ENCODE measurements at regions not wholly inside any gene's neighbourhood (a gene's known extent, or its start where the extent isn't known, plus 50 kb on each side); places are given as distances from the start of the nearest gene placed in this dataset.

DNA sequence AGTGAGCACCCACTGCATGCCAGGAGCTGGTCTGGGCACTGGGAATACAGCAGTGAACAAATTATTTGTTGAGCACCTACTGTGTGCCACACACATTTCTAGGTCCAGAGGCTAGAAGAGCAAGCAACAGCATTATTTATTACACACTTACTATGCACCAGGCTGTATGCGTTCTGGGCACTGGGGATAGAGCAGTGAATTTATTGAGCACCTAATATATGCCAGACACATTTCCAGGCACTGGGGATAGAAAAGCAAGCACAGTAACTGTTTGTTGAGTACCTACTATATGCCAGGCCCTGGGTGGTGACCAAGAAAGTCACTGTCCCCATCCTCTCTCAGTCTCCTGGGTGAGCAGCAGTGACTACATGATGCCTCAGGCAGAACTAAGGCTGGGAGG, 107.5 kb upstream of the NCOR2 start:
- DNase-seq (ENCODE audit: low spot score), result no peak

DNA sequence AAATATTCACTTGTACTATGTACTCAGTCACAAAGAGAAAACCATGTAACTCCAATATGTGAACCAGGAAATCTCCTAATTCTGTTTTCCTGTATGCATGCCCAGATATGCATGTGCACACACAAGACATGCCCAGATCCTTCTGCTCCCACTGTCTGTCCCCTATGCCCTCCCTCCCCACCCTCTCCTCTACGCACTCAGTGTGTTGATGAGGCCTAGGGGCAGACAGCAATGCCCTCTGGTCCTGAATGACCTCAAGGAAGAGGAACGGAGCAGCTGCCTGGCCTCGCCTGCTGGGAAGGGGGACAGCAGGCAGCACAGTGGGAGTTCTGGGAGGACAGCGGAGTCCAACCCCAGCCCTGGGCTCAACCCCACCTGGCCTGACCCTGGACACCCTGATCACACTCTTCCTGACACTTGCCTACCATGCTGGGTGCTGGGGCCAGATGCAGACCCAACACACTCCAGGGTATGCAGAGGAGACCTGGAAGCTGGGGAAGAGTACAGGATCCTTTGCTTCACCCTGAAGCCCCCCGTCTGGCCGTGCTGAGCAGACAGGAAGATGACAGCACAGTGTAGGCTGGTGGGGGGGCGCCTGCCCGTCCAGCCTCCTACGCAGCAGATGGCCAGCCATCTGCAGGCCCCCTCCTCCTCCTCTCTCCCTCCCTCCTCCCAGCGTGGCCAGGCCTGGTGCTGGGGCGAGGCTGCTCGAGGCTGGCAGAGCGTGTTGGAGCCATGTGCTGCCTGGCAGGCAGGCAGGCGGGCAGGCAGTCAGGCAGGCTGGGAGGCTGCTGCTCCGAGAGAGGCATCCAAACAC, 106.6 kb upstream of the NCOR2 start:
- DNase-seq (ENCODE audit: low spot score), result no peak

DNA sequence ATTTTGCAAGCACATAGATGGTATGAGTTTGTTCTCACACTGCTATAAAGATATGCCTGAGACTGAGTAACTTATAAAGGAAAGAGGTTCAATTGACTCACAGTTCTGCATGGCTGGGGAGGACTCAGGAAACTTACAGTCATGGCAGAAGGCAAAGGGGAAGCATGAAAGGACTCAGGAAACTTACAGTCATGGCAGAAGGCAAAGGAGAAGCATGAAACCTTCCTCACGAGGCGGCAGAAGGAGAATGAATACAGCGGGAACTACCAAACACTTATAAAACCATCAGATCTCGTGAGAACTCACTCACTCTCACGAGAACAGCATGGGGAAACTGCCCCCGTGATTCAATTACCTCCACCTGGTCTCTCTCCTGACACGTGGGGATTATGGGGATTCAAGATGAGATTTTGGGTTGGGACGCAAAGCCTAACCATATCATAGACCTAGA, 101.9 kb upstream of the NCOR2 start:
- peak; percentile 63 for DNase-seq (ENCODE audit: low spot score)

DNA sequence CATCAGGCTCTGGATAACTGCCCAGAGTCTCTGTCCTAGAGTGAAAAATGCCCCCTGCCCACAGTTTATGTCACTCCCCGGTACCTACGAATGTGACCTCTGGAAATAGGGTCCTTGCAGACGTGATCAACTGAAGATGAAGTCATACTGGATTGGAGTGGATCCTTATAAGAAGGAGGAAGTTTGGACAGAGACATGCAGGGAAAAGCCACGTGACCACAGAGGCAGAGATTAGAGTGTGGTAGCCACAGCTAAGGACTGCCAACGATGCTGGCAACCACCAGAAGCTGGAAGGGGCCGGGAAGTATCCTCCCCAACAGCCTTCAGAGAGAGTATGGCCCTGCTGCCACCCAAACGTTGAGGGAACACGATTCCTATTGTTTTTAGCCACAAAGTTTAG, 101.2 kb upstream of the NCOR2 start:
- no peak for DNase-seq (ENCODE audit: low spot score)

DNA sequence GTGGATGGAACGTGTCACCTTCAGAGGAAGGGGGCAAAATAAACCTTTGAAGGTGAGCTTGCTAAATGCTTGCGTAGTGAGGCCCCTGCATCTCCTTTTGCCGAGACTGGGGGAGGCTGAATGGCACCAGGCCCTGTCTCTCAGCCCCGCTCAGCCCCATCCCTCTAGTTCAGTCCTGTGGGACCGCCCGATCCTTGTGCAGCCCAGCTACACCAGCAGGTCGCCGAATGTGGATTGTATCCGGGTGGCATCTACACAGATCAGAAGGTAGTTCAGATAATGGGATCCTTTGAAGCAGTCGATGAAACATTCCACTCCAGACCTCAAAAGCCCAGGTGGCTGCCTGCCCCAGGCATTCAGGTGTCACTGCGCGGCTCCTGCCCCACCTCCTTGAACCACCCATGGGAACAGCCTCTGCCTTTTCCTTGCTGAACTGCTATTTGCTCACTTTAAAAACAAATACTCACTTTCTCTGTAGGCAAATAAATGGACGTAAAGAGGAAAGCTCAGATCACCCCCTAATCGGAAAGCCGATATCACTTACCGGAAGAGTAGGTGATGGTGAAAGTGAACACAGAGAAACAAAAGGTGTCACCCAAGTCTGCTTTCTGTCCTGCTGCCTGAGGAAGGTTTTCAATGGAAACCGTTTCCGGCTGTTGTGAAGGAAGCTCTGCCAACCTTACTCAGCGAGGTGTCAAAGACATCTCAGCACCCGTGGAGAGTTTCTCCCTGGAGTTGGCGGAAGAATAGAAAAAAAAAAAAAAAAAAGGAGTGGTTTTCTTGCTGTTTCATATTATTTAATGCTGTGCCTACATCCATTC, 100.3 kb upstream of the NCOR2 start:
- no peak for DNase-seq (ENCODE audit: low spot score)

DNA sequence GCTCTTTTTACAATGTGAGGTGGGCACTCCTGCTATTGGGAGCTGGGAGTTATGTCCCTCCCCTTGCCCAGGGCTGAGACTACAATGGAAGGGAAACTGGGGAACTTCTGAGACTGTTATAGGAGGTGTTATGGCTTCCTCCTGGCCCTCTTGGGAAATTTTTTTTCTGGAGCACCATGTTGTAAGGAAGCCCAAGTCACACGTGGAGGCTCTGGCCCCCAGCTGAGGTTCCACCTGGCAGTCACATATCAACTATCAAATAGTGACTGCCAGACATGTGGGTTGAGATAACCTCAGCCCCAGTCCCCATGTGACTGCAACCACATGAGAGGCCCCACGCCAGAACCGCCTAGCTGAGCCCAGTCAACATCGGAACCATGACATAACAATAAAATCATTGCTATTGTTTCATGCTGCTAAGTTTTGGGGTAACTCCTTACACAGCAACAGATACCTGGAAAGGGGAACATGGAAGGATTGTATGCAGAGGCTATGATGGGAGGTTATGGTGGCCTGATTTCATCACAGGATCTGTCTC, 99.4 kb upstream of the NCOR2 start:
- no peak for DNase-seq (ENCODE audit: low spot score)

DNA sequence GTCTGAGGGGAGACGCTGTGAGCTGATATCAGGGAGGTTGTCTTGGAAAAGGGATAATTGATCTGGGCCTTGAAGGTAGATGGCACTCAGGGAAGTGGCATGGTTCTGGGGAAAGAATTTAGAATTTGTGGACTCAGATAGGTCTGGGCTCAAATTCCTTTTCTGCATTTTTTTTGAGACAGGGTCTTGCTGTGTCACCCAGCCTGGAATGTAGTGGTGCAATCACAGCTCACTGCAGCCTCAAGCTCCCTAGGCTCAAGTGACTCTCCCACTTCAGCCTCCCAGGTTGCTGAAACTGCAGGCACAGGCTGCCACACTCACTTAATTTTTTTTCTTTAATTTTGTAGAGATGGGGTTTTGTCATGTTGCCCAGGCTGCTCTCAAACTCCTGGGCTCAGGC, 98.1 kb upstream of the NCOR2 start:
- no peak for DNase-seq (ENCODE audit: low spot score)

DNA sequence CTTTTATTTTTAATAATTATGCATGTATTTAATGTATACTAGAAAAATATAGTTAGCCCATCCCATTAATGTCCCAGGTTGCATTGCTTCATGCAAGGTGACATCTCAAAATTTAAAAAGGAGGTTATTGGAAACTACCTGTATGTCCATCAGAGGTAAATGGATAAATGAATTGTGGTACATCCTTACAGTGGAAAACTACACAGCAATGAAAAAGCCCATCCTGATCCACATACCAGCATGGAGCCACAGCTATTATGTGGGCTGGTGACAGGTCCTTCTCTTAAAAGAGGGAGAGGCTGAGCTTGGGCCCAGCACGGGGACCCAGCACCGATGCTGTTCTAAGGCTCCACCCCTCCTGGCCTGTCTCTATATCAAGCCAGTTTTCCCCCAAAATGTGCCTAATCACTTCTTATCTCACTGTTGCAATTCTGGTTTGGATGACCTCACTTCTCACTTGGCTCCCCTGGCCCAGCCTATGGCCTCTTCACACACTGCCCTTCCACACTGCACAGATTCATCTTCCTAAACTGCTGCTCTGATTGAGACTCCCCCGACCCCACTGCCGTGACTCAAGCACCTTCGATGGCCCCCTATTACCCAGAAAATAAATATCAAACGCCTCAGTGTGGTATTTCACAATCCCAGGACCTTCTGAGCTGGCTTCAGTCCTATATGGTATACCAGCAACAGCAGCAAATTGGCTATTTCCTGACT, 97.1 kb upstream of the NCOR2 start:
- no peak for DNase-seq (ENCODE audit: low spot score)

DNA sequence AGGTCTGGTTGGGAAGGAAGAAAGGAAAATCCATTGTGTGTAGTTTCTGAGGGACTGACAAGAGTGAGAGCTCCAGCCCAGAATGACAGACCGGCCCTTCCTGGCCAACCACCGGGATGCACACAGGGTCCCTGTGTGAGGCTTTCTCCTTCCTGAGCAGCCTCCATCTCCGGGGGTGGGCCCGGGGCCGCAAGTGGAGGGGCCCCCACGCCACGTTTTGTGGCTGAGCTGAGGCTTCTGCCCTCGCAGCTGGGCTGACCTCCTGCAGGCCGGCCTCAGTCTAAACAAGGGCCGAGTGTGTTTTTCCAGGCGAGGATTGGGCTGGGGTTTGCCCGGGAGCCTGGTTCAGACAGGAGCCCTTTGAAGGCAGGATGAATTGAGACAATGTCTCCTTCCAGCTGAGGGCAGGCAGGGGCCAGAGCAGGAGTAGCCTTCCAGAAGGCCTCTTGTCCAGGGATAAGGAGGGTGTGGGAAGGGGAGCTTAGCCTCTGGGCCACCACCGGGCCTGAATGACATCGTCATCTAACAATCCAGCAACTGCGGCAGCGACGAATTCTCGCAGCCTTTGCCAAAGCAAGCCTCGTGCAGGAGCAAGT, 96.5 kb upstream of the NCOR2 start:
- DNase-seq (ENCODE audit: low spot score), result no peak

DNA sequence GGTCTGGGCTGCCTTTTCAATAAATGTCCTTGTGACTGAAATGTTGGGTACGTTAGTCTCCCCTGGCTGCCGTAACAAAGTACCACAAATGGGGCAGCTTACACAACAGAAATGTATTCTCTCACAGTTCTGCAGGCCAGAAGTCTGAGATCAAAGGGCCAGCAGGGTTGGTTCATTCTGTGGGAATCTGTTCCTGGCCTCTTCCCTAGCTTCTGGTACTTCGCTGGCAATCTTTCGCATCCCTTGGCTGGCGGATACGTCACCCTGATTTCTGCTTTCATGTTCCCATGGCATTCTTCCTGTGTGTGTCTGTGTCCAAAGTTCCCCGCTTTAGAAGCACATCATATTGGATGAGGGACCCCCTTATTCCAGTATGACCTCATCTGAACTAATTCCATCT, 95.8 kb upstream of the NCOR2 start:
- DNase-seq (ENCODE audit: low spot score), result no peak

DNA sequence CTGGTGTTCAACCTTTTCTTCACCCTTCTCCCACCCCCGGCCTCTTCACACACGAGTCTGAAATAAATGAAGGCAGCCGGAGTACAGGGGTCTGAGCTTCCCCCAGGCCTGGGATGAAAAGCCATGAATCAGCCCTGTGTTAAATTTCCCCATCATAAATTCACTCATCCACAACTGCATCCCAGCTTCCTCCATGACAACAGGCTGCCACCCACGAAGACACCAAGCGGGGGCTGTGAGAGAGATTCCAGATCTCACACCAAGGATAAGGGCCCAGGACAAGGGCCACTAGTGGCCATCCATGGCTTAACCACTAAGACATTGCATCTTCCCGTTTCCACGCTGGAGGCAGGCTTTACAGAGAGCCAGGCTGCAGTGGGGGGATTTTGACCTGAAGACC, 93.9 kb upstream of the NCOR2 start:
- no peak for DNase-seq (ENCODE audit: low spot score)

DNA sequence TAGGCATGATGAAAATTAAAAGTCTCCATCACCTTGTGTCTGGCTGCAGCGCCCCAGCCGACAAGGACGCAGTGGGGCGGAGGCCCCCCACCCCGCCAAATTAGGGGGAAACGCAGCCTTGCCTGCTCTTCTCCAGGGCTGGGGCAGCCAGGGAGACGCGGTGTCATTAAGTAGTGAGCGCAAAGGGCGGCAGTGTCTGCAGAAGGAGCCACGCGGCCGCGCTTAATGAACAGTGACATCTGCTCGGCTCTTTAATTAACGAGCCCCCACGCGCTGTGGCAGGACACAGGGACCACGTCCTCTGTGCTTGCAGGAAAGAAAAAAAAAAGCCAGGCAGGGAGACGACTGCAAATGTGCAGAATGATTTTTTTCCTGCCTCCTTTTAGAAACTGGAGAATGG, 93.4 kb upstream of the NCOR2 start:
- no peak for DNase-seq (ENCODE audit: low spot score)

DNA sequence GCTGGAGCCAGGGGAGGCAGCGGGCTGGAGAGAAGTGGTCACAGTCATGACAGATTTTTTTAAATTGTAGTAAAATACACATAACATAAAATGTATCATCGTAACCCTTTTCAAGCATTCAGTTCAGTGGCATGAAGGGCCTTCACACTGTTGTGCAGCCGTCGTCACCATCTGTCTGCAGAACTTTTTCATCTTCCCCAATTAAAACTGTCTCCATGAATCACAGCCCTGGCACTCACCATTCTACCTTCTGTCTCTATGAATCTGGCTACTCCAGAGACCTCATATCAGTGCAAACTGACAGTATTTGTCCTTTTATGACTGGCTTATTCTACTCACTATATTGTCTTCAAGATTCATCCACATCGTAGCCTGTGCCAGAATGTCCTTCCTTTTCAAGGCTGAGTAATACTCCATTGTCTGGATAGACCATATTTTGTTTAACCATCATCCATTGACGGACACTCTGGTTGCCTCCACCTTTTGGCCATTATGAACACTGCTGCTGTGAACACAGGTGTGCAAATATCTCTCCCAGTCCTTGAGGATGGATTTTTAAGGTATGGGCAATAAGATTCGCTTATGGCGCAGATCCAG, 91.5 kb upstream of the NCOR2 start:
- DNase-seq (ENCODE audit: low spot score), result no peak

DNA sequence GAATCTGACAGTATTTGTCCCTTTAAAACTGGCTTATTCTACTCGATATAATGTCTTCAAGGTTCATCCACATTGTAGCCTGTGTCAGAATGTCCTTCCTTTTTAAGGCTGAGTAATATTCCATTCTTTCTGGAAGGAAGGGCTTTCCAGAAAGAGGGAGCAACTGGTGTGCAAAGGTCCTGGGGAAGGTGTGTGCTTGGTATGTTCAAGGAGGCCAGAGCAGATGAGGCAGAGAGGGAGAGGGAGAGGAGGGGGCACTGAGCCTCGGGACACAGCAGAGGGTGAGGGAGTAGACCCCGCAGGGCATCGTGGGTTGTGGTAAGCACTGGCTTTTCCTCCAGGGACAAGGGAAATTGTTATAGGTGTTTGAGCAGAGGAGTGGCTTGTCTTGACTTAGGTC, 90.9 kb upstream of the NCOR2 start:
- no peak for DNase-seq (ENCODE audit: low spot score)

DNA sequence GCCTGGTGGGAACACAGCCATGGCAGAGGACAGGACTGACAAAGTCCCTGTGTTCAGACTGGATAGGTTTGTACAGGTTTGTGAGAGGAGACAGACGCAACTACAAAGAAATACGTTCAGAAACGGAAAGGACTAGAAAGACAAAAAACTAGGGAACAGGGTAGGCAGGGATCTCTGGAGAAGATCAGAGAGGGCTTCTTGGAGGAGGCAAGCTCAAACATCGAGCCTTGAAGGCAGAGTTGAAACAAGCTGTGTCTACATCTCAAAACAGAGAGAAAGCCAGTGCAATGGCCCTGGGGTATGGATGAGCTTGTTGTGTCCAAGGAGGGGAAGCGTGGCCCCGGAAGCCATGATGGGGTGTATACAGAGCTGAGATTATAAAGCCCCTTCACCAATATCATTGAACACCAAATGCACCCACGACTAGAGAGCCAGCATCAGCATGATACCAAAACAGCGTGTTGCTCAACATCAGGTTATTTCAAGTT, 89.6 kb upstream of the NCOR2 start:
- no peak for DNase-seq (ENCODE audit: low spot score)

DNA sequence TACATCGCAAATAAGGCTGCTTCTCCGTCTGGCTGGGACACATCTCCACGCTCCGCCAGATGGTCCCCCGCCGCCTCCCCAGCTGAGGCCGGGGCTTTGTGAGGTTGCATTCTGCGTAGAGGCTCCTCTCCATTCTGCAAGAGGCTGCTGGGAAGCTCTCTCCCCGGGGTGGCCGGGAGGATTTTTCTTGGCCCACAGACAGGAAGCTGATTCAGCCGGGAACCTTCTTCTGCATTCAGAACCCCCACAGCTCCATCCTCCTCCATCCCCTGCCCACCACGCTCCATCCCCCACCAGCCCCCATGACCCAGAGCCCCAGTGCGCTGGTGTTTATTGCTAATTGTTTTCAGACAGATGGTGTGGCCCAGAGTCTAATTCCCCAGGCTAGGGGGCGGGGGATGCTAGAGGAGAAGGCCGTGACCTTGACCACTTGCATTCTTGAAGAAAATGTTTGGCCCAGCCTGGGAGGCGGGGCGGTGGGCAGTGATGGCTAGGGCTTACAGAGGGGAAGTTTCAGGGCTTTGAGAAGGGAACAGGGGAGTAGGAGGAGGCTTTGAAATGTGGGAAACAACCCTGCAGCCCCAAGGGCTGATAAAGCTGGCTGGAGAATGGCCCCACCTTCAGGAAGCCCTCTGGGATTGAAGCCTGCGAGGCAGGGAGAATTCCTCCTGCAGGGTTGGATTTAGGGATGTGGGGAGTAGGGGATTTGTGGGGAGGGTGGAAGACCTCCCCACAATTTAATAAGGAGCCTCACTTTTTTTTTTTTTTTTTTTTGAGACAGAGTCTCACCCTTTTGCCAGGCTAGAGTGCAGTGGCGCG, 88.5 kb upstream of the NCOR2 start:
- peak; percentile 68 for DNase-seq (ENCODE audit: low spot score)

DNA sequence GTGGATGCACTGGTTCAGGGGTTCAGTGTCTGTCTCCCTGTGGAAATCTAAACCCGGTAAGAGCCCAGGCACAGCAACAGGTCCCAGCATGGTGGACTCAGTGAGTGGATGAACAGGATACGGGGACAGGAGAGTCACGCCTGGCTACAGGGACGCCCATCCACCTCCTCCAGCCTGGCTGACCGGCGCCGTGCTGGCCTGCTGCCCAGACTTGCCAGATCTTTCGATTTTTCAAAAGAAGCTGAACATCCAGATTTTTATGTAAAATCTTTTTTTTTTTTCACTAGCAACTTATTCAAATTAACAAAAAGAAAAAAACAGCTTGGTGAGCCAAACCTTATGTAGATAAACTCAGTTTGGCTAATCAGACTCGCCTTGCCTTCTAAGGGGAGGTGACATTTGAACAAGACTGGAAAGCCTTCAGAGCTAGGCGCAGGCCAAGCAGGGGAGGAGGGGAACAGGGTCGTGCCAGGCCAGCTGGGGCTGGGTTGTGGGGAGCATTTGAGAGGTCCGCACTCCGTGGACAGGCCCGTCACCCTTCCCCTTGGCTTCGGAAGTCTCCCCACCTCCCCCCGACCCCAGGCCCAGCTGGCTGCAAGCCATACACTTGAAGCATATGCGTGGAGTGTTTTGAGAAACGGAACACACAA, 87.8 kb upstream of the NCOR2 start:
- DNase-seq (ENCODE audit: low spot score), result peak; percentile 55

DNA sequence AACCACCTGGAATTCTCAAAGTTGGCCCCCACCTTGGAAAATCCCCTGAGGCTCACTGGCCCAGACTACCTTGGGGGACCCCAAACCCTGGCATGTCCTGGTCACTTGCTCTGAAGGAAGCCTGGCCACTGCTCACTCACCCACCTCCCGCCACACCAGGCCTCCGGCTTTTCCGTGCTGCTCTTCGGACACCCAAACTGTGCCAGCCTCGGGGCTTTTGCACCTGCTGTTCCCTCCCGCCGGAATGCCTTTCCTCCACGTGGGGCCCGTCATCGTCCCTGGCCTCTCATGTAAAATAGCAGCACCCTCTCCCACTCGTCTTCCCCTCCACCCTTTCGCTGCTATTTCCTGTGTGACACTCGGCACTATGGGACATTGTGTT, 87.2 kb upstream of the NCOR2 start:
- DNase-seq (ENCODE audit: low spot score), result no peak

DNA sequence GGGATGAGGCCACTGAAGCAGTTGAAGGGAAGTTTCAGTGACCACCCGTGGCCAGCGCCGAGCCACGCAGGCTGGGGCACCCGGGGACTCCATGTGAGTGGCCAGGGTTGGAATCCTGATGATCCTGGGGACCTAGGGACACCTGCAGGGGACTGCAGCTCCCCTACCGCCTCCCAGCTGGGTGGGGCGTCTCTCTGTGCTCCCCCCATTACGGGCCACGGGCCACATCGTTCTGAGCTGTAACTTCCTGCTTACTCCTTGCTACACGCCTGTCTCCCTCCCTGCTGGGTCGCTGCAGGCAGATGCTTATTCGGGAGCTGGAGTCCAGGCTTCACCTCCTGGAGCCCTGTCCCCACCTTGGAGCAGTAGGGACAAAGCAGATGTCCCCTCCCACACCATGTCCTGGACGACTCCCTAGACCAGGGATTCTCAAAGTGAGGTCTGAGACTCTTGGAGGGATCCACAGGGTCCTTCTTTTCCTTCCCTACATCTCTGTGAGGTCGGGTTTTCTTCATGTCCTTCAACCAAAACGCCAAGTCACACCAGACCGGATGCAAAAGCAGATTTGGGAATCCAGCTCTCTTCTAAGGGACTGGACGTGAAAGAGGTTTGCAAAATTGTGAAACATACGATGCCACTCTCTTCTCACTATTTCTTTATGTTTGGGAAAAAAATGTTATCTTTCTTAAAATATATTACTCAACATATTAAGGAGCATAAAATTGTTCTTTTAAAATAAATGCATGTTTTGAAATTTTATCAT, 85.9 kb upstream of the NCOR2 start:
- DNase-seq (ENCODE audit: low spot score), result no peak

Data from kidney capillary endothelial cell (primary cell).